ENCODE measurements at regions not wholly inside any gene's neighbourhood (a gene's known extent, or its start where the extent isn't known, plus 50 kb on each side); places are given as distances from the start of the nearest gene placed in this dataset.

DNA sequence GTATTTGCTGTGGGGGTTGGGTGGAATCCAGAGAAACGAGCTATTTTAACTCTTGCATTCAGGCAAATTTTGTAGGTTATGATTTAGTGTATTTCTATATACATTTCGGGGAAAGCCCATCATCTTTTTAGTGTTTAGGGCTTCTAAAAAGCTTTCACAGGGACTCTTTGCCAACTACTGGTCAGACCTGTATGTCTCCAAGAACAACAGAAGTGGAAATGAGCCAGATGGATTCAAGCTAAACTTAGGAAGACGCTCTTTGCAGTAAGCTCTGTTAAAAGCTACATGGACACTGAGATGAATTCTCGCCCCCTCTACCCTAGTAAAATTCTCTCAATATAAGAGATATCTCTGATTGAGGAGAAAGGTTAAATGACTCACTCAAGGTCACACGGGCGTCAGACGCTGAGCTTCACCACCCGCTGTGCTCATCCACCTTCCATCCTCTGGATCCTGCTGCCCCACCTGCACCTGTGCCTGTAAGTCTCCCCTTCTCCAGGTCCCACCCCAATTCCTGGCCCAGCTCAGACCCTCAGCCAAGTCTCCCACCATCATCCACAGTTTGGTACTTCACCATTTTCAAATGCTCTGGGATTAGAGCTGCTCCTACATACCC is 85.6 kb downstream of the MARCHF4 start:
- DNase-seq (ENCODE audit: low read depth) = no peak

DNA sequence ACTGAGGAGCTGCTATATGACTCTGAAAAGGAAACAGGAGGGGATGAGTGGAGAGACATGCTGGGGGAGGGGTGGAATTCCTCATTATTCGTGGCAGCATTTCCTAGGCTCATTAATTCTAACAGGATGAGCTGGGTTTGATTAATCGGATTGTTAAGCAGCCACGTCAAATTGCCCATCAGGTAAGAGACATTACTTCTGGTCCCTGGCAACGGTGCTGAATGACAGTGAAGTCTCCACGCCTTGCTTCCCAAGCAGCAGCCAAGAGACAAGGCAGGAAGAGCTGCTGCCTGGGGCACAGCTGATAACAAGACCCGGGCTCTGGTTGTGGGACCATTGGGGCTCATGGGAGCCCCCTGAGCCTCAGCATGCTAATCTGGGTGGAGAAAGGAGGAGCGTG is 86.6 kb downstream of the MARCHF4 start:
- no peak for DNase-seq (ENCODE audit: low read depth)

DNA sequence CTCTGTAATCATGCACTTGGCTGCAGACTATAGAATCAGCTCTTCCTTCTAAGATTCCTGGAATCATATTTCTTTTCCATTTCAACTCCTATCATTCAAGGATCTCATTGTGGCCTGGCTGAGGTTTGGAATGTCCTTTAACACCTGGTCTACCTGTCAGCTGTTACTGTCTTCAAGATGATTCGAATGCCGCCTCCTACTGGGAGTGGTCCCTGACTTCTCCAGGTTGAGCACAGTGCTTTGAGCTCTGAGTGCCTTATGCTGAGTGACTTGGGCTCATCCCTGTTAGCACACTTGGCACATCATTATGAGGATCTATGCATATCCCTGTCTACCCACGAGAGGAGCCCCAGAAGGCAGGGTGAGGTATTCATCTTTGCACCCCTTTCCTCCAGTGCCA is 87.6 kb downstream of the MARCHF4 start:
- no peak for DNase-seq (ENCODE audit: low read depth)

DNA sequence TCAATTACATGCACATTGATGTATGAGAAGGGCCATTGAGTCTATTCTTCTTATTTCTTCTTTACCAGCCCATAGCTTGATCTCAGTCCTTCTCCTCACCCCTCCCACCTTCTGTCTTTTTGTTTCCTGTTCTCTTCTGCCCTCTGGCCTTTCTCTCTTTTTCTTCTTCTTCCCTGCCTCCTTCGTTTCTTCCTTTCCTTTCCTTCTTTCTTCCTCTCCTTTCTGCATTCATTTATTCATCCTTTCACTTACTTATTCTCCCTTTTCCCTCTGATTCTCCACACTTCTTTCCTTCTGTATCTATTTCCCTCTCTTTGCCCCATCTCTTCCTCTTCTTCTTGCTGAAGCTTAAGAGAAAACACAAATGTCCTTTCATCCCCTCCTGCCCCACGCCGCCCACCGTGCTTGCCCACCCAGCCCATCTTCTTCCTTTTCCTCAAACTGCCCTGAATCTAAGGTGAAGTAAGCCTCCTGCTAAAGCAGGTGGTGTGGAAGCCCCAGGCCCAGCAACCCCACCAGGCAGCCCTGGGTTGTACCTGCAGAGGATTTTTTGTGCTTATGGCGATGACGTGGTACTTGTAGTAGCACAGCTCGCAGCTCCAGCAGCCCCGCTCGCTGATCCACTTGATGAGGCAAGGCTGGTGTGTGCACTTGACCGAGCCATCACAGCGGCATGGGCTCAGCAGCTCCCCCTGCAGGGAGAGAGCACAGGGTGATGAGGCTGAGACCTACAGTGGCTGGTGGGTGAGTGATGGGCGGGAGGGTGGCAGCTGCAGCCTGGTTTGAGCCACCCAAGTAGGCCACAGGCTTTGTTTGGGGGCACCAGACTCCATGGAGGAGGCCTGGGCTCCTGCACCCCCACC is 89.0 kb downstream of the MARCHF4 start:
- DNase-seq (ENCODE audit: low read depth) = peak; percentile 18

DNA sequence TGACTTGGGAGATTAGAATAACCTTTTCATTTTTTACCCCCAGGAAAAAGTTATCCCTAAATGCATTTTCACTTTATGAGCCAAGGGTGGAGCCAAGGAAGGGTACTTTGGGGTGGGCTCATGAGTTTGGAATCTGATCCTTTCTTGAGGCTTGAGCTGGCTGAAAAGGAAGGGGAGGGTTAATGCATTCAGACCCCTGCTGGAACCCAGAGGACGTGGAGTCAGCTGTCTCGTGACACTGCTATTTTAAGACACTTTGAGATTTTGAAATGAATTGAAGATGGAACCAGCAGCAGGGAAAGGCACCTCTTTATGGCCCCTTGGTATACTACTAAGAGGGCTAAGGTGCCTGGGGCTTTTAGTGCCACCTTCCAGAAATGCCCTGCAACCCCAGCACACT is 90.4 kb downstream of the MARCHF4 start:
- DNase-seq (ENCODE audit: low read depth) = no peak

DNA sequence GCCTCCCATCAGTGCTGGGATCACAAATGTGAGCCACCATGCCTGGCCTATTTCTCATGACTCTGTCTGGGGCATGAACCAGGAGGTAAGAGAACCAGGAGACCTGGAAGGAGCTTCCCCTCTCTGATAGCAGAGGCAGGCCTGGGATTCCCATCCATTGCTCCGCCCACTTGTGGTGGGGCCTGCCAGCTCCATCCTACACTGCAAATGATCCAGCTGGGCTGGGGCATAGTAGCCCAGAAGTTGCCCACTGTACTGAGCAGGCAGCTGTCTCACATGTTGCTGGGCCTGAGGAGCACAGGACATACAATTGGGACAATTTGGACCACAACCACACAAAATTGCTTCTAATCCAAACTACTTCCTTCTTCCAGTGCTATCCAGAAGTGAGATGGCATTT is 91.0 kb downstream of the MARCHF4 start:
- no peak for DNase-seq (ENCODE audit: low read depth)

DNA sequence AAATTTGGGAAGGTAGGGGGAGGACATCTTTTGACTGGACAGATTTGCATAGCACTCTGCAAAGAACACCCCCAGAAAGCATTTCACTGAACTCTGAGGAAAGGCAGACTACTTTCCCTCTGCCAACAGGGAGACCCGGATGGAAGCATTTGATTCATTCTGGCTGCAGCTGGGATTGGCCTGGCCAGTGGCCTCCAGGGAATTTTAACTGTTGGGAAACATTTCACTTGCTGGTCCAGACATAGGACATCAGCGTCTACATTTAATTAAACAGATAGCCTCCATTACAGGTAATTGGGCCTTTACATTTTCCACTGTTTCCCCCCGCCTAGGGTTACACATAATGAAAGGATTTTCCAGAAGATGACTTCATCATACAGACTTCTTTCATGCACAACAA is 92.8 kb downstream of the MARCHF4 start:
- DNase-seq (ENCODE audit: low read depth) = no peak

DNA sequence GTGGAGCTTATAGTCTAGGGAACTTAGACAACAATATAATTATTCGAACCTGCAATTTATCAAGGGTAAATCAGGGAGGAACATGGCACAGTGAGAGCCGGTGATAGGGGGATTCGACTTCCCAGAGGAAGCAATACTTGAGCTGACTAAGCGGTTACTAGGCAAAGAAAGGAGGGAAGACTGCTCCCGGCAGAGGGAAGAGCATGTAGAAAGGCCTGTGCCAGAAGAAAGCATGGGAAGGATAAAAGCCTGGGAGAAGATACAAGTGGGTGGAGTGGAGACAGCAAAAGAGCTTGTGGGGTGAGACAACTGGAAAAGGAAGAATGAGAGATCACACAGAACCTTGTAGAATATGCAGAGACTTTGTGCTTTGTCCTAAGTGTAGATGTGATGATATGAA is 93.3 kb downstream of the MARCHF4 start:
- no peak for DNase-seq (ENCODE audit: low read depth)

DNA sequence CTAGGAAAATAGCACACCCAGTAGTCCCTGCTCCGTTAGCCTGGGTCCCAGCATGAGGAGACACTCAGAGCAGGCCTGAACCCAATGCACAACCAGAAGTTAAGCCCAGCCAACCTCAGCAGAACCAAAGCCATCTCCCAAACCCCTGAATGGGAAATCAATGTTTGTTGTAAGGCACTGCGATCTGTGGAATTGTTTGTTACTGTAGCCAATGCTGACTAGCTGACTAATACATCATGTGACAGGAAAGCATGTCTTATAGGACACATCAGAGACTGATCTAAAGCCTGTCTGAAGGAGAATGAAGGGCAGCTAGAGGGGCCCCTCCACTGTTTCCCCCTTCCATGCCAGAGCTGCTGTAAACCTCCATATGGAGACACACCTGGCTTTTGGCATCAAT is 96.4 kb downstream of the MARCHF4 start:
- no peak for DNase-seq (ENCODE audit: low read depth)

DNA sequence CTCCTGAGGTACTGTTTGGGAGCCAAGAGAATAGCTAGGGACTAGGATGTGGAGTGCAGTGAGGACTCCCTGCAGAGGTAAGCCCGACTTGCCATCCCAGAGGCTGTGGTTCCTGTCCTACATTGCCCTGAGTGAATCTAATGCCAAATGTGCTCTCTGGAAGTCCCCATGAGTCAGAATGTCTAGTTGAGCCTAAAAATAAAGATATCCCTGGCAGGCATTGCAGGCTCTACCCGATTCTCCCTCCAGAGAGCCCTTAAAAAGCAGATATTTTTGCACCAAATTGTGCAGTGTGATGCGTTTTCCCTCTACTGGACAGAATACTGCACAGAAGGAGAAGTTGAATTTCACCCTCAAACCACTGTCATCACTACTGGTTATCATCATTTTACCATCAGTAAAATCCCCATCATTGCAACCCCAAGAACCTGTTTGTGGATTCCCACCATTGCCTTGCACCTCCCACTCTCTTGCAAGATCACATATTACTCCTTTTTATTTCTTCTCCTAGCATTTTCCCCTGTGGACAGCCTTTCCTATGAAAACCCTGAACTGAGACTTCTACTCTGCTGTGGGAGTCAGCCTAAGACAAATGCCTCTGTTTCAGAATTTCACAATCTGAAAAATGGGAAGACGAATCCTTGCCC is 98.0 kb downstream of the MARCHF4 start:
- no peak for DNase-seq (ENCODE audit: low read depth)

DNA sequence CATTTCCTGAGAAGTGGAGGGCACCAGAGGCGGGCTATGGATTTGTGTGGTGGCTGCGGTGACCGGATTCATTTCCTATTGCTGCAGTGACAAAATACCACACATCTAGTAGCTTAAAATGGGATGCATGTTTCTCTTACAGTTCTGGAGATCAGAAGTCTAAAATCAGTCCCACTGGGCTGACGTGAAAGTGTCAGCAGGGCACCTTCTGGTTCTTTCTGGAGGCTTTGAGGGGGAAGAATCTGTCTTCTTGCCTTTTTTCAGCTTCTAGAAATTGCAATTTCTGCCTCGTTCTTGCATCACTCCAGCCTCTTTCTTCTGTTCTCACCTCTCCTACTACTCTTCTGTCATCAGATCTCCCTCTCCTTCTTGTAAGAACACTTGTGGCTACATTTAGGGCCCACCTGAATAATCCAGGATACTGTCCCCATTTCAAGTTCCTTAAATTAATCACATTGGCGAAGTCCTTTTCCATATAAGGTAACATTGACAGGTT is 111.2 kb downstream of the MARCHF4 start:
- no peak for DNase-seq (ENCODE audit: low read depth)

DNA sequence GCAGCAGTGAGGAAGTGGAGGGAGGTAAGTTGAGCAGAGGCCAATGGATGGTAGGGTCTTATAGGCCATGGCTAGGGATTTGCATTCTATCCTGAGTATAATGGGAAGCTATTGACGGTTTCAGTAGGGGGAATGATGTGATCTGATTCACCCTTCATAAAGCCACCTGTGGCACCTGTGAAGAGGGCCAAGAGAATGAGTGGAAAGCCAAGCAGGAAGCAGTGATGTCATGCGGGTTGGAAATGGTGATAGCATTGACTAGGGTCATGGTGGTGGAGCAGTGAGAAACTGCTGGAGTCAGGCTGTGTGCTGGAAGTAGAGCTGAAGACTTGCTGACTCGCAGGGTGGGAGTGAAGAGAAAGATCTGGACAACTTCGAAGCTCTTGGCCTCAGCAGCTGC is 111.7 kb downstream of the MARCHF4 start:
- DNase-seq (ENCODE audit: low read depth) = no peak

DNA sequence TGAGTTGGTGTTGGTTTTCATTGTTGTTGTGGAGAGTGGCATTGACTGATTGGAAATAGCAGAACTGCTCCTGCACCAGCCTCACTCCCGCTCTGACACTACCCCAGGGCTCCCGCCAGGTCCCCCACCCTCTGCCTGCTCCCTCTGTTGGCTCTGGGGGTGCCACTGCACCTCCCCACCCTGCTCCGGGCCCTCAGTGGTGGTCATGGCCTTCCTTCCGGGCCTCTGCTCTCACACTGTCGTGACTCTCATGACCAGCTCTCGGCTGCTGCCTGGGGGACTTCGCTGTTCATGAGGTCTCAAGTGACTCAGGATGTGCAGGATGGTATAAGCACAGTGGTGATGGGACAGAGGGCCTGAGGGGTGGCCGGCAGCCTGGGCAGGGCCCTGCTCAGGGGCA is 113.2 kb downstream of the MARCHF4 start:
- no peak for DNase-seq (ENCODE audit: low read depth)

DNA sequence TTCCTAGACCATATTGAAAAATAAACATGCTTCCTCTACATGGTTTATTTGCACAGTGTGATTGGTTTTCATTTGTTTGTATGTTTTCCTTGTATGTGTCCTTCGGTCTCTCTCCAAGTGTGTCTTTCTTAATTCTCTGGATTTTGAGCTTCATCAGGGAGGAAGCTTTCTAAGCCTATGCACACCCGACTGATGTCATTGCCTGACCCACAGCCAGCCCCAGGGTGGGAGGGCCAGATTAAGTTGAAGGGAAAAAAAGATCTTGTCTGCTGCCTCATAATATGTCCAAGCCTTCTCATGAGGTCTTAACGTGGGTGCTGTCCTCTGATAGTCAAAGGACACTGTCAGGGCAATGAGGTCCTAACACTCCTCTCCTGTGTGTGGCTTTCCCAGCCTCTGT is 115.2 kb downstream of the MARCHF4 start:
- DNase-seq (ENCODE audit: low read depth) = no peak
